Body of pancreas (tissue), 4 donors: ENCODE measurements at regions not wholly inside any gene's neighbourhood (a gene's known extent, or its start where the extent isn't known, plus 50 kb on each side); places are given as distances from the start of the nearest gene placed in this dataset.

Source experiments
- POLR2A ChIP-seq, 3 donors: fragments of 450-650 bp; IDR thresholded peaks; one replicate each; pipeline ENCODE4 v1.6.1; 2016; ENCODE audit warnings: antibody characterized with exemption in 3 of 3, mild to moderate bottlenecking in 2 of 3
- TF ChIP-seq, protein P1 (sequence below), 7 experiments: fragments of 450-650 bp in 4 of 7; fragments of 200-600 bp in 3 of 7; sonication (generic) in 3 of 7; IDR thresholded peaks; one replicate each; pipeline ENCODE4 v1.5.1; 2016 to 2019; ENCODE audit warnings: antibody characterized with exemption in 7 of 7

GRCh38 chr5:172541099-172541772 lies 86.9 kb upstream of the SH3PXD2B start:
- TF ChIP-seq, protein P1, sequence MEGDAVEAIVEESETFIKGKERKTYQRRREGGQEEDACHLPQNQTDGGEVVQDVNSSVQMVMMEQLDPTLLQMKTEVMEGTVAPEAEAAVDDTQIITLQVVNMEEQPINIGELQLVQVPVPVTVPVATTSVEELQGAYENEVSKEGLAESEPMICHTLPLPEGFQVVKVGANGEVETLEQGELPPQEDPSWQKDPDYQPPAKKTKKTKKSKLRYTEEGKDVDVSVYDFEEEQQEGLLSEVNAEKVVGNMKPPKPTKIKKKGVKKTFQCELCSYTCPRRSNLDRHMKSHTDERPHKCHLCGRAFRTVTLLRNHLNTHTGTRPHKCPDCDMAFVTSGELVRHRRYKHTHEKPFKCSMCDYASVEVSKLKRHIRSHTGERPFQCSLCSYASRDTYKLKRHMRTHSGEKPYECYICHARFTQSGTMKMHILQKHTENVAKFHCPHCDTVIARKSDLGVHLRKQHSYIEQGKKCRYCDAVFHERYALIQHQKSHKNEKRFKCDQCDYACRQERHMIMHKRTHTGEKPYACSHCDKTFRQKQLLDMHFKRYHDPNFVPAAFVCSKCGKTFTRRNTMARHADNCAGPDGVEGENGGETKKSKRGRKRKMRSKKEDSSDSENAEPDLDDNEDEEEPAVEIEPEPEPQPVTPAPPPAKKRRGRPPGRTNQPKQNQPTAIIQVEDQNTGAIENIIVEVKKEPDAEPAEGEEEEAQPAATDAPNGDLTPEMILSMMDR (IDR thresholded peaks at IDR 0.05), result no peak
- TF ChIP-seq POLR2A (IDR thresholded peaks at IDR 0.05), result no peak
